Nucleus accumbens (tissue), 56 donors: ENCODE measurements at regions not wholly inside any gene's neighbourhood (a gene's known extent, or its start where the extent isn't known, plus 50 kb on each side); places are given as distances from the start of the nearest gene placed in this dataset.

Experiments used
- DNase-seq, 56 donors: peaks; one replicate each; lab custom pipeline; 2025; lab: John Stamatoyannopoulos, UW

- no peak for DNase-seq
Measured at GRCh38 chr3:64291345-64291744, 66.1 kb upstream of the PRICKLE2 start.

- DNase-seq: no peak
Measured at GRCh38 chr3:64290864-64291263, 65.6 kb upstream of the PRICKLE2 start.

GRCh38 chr3:64290161-64290560 lies 64.9 kb upstream of the PRICKLE2 start:
- no peak for DNase-seq

- DNase-seq: no peak
Measured at GRCh38 chr3:64289622-64290021, 64.4 kb upstream of the PRICKLE2 start.

GRCh38 chr3:64278625-64279024 lies 53.4 kb upstream of the PRICKLE2 start:
- DNase-seq: no peak

- DNase-seq: no peak
Measured at GRCh38 chr3:64276131-64276530, 50.9 kb upstream of the PRICKLE2 start.
